ENCODE measurements at regions not wholly inside any gene's neighbourhood (a gene's known extent, or its start where the extent isn't known, plus 50 kb on each side); places are given as distances from the start of the nearest gene placed in this dataset.

- DNase-seq (ENCODE audit: low read depth, low spot score) = no peak
- H4K20me1 ChIP-seq (ENCODE audit: control insufficient read depth, extremely low read depth, insufficient read depth, low read length) = no peaks in the 10 kb centered on the region
- dilution Hi-C loops (cut with MboI; ENCODE audit: extremely low pct_ligation_motif_present, low sequenced_read_pairs) = no loop called here
- no peaks in the 10 kb centered on the region for H3K79me2 ChIP-seq (ENCODE audit: control insufficient read depth, insufficient read depth, low read length)
- no peak overlapping the region for H3K27ac ChIP-seq (ENCODE audit: control insufficient read depth, insufficient read depth, low read length)
- H3K9me1 ChIP-seq (ENCODE audit: control insufficient read depth, extremely low read depth, insufficient read depth, low read length) = no peaks in the 10 kb centered on the region
- H3K4me2 ChIP-seq (ENCODE audit: control insufficient read depth, extremely low read depth, insufficient read depth, low read depth, low read length) = no peak overlapping the region
- H3K4me1 ChIP-seq (ENCODE audit: control insufficient read depth, extremely low read depth, insufficient read depth, low read length) = no peaks in the 10 kb centered on the region
- TF ChIP-seq, protein P1, sequence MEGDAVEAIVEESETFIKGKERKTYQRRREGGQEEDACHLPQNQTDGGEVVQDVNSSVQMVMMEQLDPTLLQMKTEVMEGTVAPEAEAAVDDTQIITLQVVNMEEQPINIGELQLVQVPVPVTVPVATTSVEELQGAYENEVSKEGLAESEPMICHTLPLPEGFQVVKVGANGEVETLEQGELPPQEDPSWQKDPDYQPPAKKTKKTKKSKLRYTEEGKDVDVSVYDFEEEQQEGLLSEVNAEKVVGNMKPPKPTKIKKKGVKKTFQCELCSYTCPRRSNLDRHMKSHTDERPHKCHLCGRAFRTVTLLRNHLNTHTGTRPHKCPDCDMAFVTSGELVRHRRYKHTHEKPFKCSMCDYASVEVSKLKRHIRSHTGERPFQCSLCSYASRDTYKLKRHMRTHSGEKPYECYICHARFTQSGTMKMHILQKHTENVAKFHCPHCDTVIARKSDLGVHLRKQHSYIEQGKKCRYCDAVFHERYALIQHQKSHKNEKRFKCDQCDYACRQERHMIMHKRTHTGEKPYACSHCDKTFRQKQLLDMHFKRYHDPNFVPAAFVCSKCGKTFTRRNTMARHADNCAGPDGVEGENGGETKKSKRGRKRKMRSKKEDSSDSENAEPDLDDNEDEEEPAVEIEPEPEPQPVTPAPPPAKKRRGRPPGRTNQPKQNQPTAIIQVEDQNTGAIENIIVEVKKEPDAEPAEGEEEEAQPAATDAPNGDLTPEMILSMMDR (optimal IDR thresholded peaks at IDR 0.05 in 1 of 3, IDR thresholded peaks at IDR 0.05 in 1 of 3, conservative IDR thresholded peaks at IDR 0.05 in 1 of 3; ENCODE audit: extremely low read depth in 1 of 3, insufficient read depth in 2 of 3, low read length in 3 of 3) = no peak
- no peak for TF ChIP-seq EZH2 (IDR thresholded peaks at IDR 0.05; ENCODE audit: low read length)
- H3K36me3 ChIP-seq (ENCODE audit: control insufficient read depth in 2 of 2, extremely low read depth in 1 of 2, insufficient read depth in 2 of 2, low read length in 2 of 2) = no peaks in the 10 kb centered on the region
- H3K9ac ChIP-seq (ENCODE audit: control insufficient read depth, extremely low read depth, insufficient read depth, low read length) = no peak overlapping the region
- no peak overlapping the region for H3K4me3 ChIP-seq (ENCODE audit: control insufficient read depth in 2 of 3, extremely low read depth in 1 of 3, insufficient read depth in 2 of 3, low read depth in 1 of 3, low read length in 3 of 3)
- no peak overlapping the region for H2AFZ ChIP-seq (ENCODE audit: control insufficient read depth, low read length)
- no peaks in the 10 kb centered on the region for H3K9me3 ChIP-seq (ENCODE audit: control insufficient read depth, low read depth, low read length)
- peaks cover 48% of the 10 kb centered on the region for H3K27me3 ChIP-seq (ENCODE audit: control insufficient read depth, extremely low read depth, insufficient read depth, low read length)
- FAIRE-seq = no peak
Measured at GRCh38 chr20:57958050-57958420, 248.2 kb upstream of the PMEPA1 start.

GRCh38 chr20:57957411-57958049 lies 247.7 kb upstream of the PMEPA1 start:
- no peak overlapping the region for H3K27ac ChIP-seq (ENCODE audit: control insufficient read depth, insufficient read depth, low read length)
- TF ChIP-seq EZH2 (IDR thresholded peaks at IDR 0.05; ENCODE audit: low read length) = no peak
- TF ChIP-seq, protein P1 (optimal IDR thresholded peaks at IDR 0.05 in 1 of 3, IDR thresholded peaks at IDR 0.05 in 1 of 3, conservative IDR thresholded peaks at IDR 0.05 in 1 of 3; ENCODE audit: extremely low read depth in 1 of 3, insufficient read depth in 2 of 3, low read length in 3 of 3) = no peak
- DNase-seq (ENCODE audit: low read depth, low spot score) = no peak
- no peak overlapping the region for H3K4me3 ChIP-seq (ENCODE audit: control insufficient read depth in 2 of 3, extremely low read depth in 1 of 3, insufficient read depth in 2 of 3, low read depth in 1 of 3, low read length in 3 of 3)
- H3K9me3 ChIP-seq (ENCODE audit: control insufficient read depth, low read depth, low read length) = no peaks in the 10 kb centered on the region
- no peaks in the 10 kb centered on the region for H4K20me1 ChIP-seq (ENCODE audit: control insufficient read depth, extremely low read depth, insufficient read depth, low read length)
- no peak for FAIRE-seq
- dilution Hi-C loops (cut with MboI; ENCODE audit: extremely low pct_ligation_motif_present, low sequenced_read_pairs) = no loop called here
- H3K27me3 ChIP-seq (ENCODE audit: control insufficient read depth, extremely low read depth, insufficient read depth, low read length) = peaks cover 48% of the 10 kb centered on the region
- H3K79me2 ChIP-seq (ENCODE audit: control insufficient read depth, insufficient read depth, low read length) = no peaks in the 10 kb centered on the region
- no peaks in the 10 kb centered on the region for H3K9me1 ChIP-seq (ENCODE audit: control insufficient read depth, extremely low read depth, insufficient read depth, low read length)
- no peaks in the 10 kb centered on the region for H3K4me1 ChIP-seq (ENCODE audit: control insufficient read depth, extremely low read depth, insufficient read depth, low read length)
- no peak overlapping the region for H2AFZ ChIP-seq (ENCODE audit: control insufficient read depth, low read length)
- no peak overlapping the region for H3K4me2 ChIP-seq (ENCODE audit: control insufficient read depth, extremely low read depth, insufficient read depth, low read depth, low read length)
- H3K9ac ChIP-seq (ENCODE audit: control insufficient read depth, extremely low read depth, insufficient read depth, low read length) = no peak overlapping the region
- H3K36me3 ChIP-seq (ENCODE audit: control insufficient read depth in 2 of 2, extremely low read depth in 1 of 2, insufficient read depth in 2 of 2, low read length in 2 of 2) = no peaks in the 10 kb centered on the region
